ENCODE measurements at regions not wholly inside any gene's neighbourhood (a gene's known extent, or its start where the extent isn't known, plus 50 kb on each side); places are given as distances from the start of the nearest gene placed in this dataset.

- TF ChIP-seq CTCF (IDR thresholded peaks at IDR 0.05 in 8 of 11, conservative IDR thresholded peaks at IDR 0.05 in 3 of 11) (no peak), POLR2A (IDR thresholded peaks at IDR 0.05) (no peak), POLR2AphosphoS5 (IDR thresholded peaks at IDR 0.05) (no peak)
- Histone ChIP-seq H3K36me3 (no peaks in the 10 kb centered on the region), H3K27ac (no peak overlapping the region), H3K4me1 (no peaks in the 10 kb centered on the region), H3K27me3 (replicated peaks in 1 of 7) (no peaks in the 10 kb centered on the region), H3K9me3 (peaks cover 5 to 41% (median 20%) of the 10 kb centered on the region in 8 donors), H3K4me3 (no peak overlapping the region)
- DNase-seq = no peak
- 77 to 98% (median 90%) methylated on average over 4 to 10 of the region's 10 CpGs for WGBS, 5 donors
- intact Hi-C loops (cut with DNase I; ENCODE audit: low total_unique reads) = no loop called here
Measured at GRCh38 chr5:2549354-2549753, 202.1 kb downstream of the IRX2 start.

GRCh38 chr5:2546938-2547337, 204.5 kb downstream of the IRX2 start:
- WGBS, 5 donors = 83 to 92% (median 88%) methylated on average over 14 of the region's 14 CpGs

GRCh38 chr5:2544003-2544402, 207.5 kb downstream of the IRX2 start:
- Histone ChIP-seq H3K27me3 (replicated peaks in 1 of 7) (no peaks in the 10 kb centered on the region), H3K4me3 (no peak overlapping the region), H3K27ac (no peak overlapping the region), H3K4me1 (no peaks in the 10 kb centered on the region), H3K36me3 (no peaks in the 10 kb centered on the region), H3K9me3 (peaks cover 0 to 19% (median 0%) of the 10 kb centered on the region in 8 donors)
- DNase-seq = no peak
- TF ChIP-seq CTCF (IDR thresholded peaks at IDR 0.05 in 8 of 11, conservative IDR thresholded peaks at IDR 0.05 in 3 of 11) (no peak), POLR2A (IDR thresholded peaks at IDR 0.05) (no peak), POLR2AphosphoS5 (IDR thresholded peaks at IDR 0.05) (no peak)
- WGBS, 5 donors = 82 to 93% (median 83%) methylated on average over 5 of the region's 5 CpGs
- intact Hi-C loops (cut with DNase I; ENCODE audit: low total_unique reads) = no loop called here

More at GRCh38 chr5:2546938-2547337, 204.5 kb downstream of the IRX2 start:
- no peaks in the 10 kb centered on the region for H3K36me3 ChIP-seq
- no peak for TF ChIP-seq POLR2AphosphoS5 (IDR thresholded peaks at IDR 0.05)
- TF ChIP-seq POLR2A (IDR thresholded peaks at IDR 0.05) = no peak
- no peak for TF ChIP-seq CTCF (IDR thresholded peaks at IDR 0.05 in 8 of 11, conservative IDR thresholded peaks at IDR 0.05 in 3 of 11)
- no peaks in the 10 kb centered on the region for H3K4me1 ChIP-seq
- H3K27ac ChIP-seq = no peak overlapping the region
- H3K4me3 ChIP-seq = no peak overlapping the region
- intact Hi-C loops (cut with DNase I; ENCODE audit: low total_unique reads) = no loop called here
- no peak for DNase-seq
- no peaks in the 10 kb centered on the region for H3K27me3 ChIP-seq (replicated peaks in 1 of 7)
- H3K9me3 ChIP-seq = peaks cover 0 to 21% (median 0%) of the 10 kb centered on the region in 8 donors

GRCh38 chr5:2542821-2543220, 208.7 kb downstream of the IRX2 start:
- intact Hi-C loops (cut with DNase I; ENCODE audit: low total_unique reads) = no loop called here
- no peak for TF ChIP-seq POLR2A (IDR thresholded peaks at IDR 0.05)
- TF ChIP-seq POLR2AphosphoS5 (IDR thresholded peaks at IDR 0.05) = no peak
- no peak for TF ChIP-seq CTCF (IDR thresholded peaks at IDR 0.05 in 8 of 11, conservative IDR thresholded peaks at IDR 0.05 in 3 of 11)
- no peak overlapping the region for H3K27ac ChIP-seq
- WGBS, 5 donors = 69 to 81% (median 76%) methylated on average over 7 to 8 of the region's 8 CpGs
- H3K4me3 ChIP-seq = no peak overlapping the region
- H3K9me3 ChIP-seq = peaks cover 0 to 18% (median 0%) of the 10 kb centered on the region in 8 donors
- no peaks in the 10 kb centered on the region for H3K27me3 ChIP-seq (replicated peaks in 1 of 7)
- H3K4me1 ChIP-seq = no peaks in the 10 kb centered on the region
- DNase-seq = no peak
- no peaks in the 10 kb centered on the region for H3K36me3 ChIP-seq

Data from spleen (tissue), 11 donors.